ENCODE measurements at regions not wholly inside any gene's neighbourhood (a gene's known extent, or its start where the extent isn't known, plus 50 kb on each side); places are given as distances from the start of the nearest gene placed in this dataset.

DNA sequence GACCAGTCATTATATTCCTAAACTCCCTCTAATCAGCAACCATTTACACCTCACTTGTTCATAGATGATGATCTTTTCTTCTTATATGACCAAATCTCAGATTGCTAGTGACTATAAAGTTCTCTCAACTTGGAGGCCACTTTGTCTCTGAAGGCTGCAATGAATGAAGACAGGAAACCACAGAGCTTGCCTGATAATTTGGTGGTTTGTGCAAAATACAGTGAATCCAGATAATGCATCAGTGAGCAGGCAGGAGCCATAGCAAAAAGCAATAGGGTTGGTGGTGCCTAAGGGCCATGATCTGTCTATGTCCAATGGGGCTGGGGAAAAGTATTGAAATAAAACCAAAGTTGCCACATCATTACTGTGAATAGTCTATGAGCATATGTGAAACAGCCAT is 123.8 kb upstream of the LRFN5 start:
- H2AFZ ChIP-seq (ENCODE audit: low read depth), result no peak overlapping the region
- TF ChIP-seq, protein P1, sequence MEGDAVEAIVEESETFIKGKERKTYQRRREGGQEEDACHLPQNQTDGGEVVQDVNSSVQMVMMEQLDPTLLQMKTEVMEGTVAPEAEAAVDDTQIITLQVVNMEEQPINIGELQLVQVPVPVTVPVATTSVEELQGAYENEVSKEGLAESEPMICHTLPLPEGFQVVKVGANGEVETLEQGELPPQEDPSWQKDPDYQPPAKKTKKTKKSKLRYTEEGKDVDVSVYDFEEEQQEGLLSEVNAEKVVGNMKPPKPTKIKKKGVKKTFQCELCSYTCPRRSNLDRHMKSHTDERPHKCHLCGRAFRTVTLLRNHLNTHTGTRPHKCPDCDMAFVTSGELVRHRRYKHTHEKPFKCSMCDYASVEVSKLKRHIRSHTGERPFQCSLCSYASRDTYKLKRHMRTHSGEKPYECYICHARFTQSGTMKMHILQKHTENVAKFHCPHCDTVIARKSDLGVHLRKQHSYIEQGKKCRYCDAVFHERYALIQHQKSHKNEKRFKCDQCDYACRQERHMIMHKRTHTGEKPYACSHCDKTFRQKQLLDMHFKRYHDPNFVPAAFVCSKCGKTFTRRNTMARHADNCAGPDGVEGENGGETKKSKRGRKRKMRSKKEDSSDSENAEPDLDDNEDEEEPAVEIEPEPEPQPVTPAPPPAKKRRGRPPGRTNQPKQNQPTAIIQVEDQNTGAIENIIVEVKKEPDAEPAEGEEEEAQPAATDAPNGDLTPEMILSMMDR (IDR thresholded peaks at IDR 0.05), result no peak
- TF ChIP-seq TCF12 (IDR thresholded peaks at IDR 0.05) (no peak), YY1 (IDR thresholded peaks at IDR 0.05; ENCODE audit: low read depth) (no peak), EP300 (IDR thresholded peaks at IDR 0.05; ENCODE audit: borderline replicate concordance in 1 of 2, low read depth in 1 of 2, low read length in 1 of 2) (no peak), RXRA (IDR thresholded peaks at IDR 0.05; ENCODE audit: borderline replicate concordance, low read depth) (no peak), FOXM1 (IDR thresholded peaks at IDR 0.05; ENCODE audit: low read depth) (no peak), POLR2AphosphoS5 (IDR thresholded peaks at IDR 0.05; ENCODE audit: low read depth, low read length) (no peak), CHD2 (IDR thresholded peaks at IDR 0.05; ENCODE audit: low read length, partially characterized antibody) (no peak), TAF1 (IDR thresholded peaks at IDR 0.05; ENCODE audit: borderline replicate concordance, low read depth, low read length) (no peak), TEAD4 (IDR thresholded peaks at IDR 0.05; ENCODE audit: borderline replicate concordance, insufficient read depth) (no peak), GABPA (IDR thresholded peaks at IDR 0.05; ENCODE audit: low read depth) (no peak), GATA2 (CRISPR knock-in tag; IDR thresholded peaks at IDR 0.05) (no peak), RFX5 (IDR thresholded peaks at IDR 0.05; ENCODE audit: low read length) (no peak)
- TF ChIP-seq, protein P2, sequence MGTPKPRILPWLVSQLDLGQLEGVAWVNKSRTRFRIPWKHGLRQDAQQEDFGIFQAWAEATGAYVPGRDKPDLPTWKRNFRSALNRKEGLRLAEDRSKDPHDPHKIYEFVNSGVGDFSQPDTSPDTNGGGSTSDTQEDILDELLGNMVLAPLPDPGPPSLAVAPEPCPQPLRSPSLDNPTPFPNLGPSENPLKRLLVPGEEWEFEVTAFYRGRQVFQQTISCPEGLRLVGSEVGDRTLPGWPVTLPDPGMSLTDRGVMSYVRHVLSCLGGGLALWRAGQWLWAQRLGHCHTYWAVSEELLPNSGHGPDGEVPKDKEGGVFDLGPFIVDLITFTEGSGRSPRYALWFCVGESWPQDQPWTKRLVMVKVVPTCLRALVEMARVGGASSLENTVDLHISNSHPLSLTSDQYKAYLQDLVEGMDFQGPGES (IDR thresholded peaks at IDR 0.05; ENCODE audit: low read depth, low read length), result no peak
- TF ChIP-seq, protein P3, sequence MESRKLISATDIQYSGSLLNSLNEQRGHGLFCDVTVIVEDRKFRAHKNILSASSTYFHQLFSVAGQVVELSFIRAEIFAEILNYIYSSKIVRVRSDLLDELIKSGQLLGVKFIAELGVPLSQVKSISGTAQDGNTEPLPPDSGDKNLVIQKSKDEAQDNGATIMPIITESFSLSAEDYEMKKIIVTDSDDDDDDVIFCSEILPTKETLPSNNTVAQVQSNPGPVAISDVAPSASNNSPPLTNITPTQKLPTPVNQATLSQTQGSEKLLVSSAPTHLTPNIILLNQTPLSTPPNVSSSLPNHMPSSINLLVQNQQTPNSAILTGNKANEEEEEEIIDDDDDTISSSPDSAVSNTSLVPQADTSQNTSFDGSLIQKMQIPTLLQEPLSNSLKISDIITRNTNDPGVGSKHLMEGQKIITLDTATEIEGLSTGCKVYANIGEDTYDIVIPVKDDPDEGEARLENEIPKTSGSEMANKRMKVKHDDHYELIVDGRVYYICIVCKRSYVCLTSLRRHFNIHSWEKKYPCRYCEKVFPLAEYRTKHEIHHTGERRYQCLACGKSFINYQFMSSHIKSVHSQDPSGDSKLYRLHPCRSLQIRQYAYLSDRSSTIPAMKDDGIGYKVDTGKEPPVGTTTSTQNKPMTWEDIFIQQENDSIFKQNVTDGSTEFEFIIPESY (IDR thresholded peaks at IDR 0.05; ENCODE audit: borderline replicate concordance, low read depth), result no peak
- TF ChIP-seq, protein P4, sequence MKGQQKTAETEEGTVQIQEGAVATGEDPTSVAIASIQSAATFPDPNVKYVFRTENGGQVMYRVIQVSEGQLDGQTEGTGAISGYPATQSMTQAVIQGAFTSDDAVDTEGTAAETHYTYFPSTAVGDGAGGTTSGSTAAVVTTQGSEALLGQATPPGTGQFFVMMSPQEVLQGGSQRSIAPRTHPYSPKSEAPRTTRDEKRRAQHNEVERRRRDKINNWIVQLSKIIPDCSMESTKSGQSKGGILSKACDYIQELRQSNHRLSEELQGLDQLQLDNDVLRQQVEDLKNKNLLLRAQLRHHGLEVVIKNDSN (IDR thresholded peaks at IDR 0.05; ENCODE audit: borderline replicate concordance, low read depth), result no peak
- TF ChIP-seq, protein P5, sequence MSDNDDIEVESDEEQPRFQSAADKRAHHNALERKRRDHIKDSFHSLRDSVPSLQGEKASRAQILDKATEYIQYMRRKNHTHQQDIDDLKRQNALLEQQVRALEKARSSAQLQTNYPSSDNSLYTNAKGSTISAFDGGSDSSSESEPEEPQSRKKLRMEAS (IDR thresholded peaks at IDR 0.05; ENCODE audit: low read depth), result no peak
- TF ChIP-seq, protein P6, sequence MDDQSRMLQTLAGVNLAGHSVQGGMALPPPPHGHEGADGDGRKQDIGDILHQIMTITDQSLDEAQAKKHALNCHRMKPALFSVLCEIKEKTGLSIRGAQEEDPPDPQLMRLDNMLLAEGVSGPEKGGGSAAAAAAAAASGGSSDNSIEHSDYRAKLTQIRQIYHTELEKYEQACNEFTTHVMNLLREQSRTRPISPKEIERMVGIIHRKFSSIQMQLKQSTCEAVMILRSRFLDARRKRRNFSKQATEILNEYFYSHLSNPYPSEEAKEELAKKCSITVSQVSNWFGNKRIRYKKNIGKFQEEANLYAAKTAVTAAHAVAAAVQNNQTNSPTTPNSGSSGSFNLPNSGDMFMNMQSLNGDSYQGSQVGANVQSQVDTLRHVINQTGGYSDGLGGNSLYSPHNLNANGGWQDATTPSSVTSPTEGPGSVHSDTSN (IDR thresholded peaks at IDR 0.05), result no peak
- H3K9ac ChIP-seq, result no peak overlapping the region
- DNase-seq, result no peak
- no peak overlapping the region for H3K4me2 ChIP-seq
- no peaks in the 10 kb centered on the region for H3K9me2 ChIP-seq
- H3K79me2 ChIP-seq (ENCODE audit: insufficient read depth), result no peaks in the 10 kb centered on the region
- H3F3A ChIP-seq (replicated peaks; ENCODE audit: insufficient read depth), result no peaks in the 10 kb centered on the region
- H3K27ac ChIP-seq (ENCODE audit: low read depth in 2 of 2, low read length in 1 of 2), result no peak overlapping the region
- H3K4me3 ChIP-seq (ENCODE audit: low read depth in 2 of 2, low read length in 1 of 2), result no peak overlapping the region
- CTCF ChIA-PET, result no interaction called here
- no peaks in the 10 kb centered on the region for H3K27me3 ChIP-seq (ENCODE audit: insufficient read depth)
- POLR2A ChIA-PET, result no interaction called here
- H4K20me1 ChIP-seq (ENCODE audit: insufficient read depth), result no peaks in the 10 kb centered on the region
- no peaks in the 10 kb centered on the region for H3K9me3 ChIP-seq
- H3K36me3 ChIP-seq (replicated peaks in 1 of 2; ENCODE audit: control insufficient read depth in 1 of 2, insufficient read depth in 2 of 2, low read length in 1 of 2), result no peaks in the 10 kb centered on the region
- H3K4me1 ChIP-seq (ENCODE audit: control insufficient read depth in 1 of 2, insufficient read depth in 2 of 2, low read depth in 1 of 2, low read length in 1 of 2), result no peaks in the 10 kb centered on the region
